Lower leg skin (tissue), 4 donors: ENCODE measurements at regions not wholly inside any gene's neighbourhood (a gene's known extent, or its start where the extent isn't known, plus 50 kb on each side); places are given as distances from the start of the nearest gene placed in this dataset.

ENCODE experiments used
- DNase-seq, 2 donors: peaks; one replicate each; pipeline ENCODE4 v3.0.0-alpha.2; 2019; ENCODE audit warnings: low spot score in 2 of 2
- H3K4me3 ChIP-seq: fragments of 200-600 bp; sonication (generic); 2 replicates; pipeline ENCODE4 v1.5.1; 2017; ENCODE audit warnings: mild to moderate bottlenecking, low read depth; ENCODE audit not compliant: poor library complexity, severe bottlenecking
- POLR2A ChIP-seq, 2 donors: fragments of 450-650 bp; IDR thresholded peaks; one replicate each; pipeline ENCODE4 v1.6.1; 2016 to 2017; ENCODE audit warnings: antibody characterized with exemption in 2 of 2, mild to moderate bottlenecking in 1 of 2, moderate library complexity in 1 of 2
- WGBS, 2 donors: methylation state at CpG; one replicate each; pipeline ENCODE4 v1.1.5; 2018; 5-methylcytosine and 5-hydroxymethylcytosine counted together
- intact Hi-C: fragments of 100-400 bp; cut with DNase I; formaldehyde crosslinking; loops from one replicate; pipeline ENCODE4 v1.15.0; 2023; ENCODE audit warnings: low total_unique reads
- TF ChIP-seq, protein P1 (sequence below), 3 donors: fragments of 450-650 bp; IDR thresholded peaks; one replicate each; pipeline ENCODE4 v1.5.1; 2016; ENCODE audit warnings: antibody characterized with exemption in 3 of 3, mild to moderate bottlenecking in 3 of 3, moderate library complexity in 2 of 3

DNA sequence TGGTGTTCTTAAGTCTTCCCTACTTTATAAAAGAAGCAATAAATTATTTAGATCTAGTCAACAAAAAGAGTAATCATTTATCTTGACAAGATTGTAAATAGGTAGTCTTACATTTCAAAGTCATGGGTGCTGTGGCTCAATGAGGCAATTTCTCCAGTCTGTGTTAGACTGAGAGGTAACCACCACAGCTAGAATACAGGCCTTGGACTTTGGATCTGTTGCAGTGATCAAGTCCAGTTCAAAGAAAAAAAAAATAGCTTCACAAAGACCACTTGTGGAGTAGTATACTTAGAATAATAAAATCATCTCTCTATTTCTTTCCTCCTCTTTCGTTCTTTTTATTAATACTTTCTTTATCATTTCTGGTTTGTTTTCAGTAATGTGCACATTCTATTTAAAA lies 93.1 kb upstream of the FSIP2 start:
- no peak overlapping the region for H3K4me3 ChIP-seq
- 78 to 96% methylated on average over 1 of the region's 1 CpG for WGBS, 2 donors
- intact Hi-C loops: no loop called here
- no peak for DNase-seq
- TF ChIP-seq, protein P1, sequence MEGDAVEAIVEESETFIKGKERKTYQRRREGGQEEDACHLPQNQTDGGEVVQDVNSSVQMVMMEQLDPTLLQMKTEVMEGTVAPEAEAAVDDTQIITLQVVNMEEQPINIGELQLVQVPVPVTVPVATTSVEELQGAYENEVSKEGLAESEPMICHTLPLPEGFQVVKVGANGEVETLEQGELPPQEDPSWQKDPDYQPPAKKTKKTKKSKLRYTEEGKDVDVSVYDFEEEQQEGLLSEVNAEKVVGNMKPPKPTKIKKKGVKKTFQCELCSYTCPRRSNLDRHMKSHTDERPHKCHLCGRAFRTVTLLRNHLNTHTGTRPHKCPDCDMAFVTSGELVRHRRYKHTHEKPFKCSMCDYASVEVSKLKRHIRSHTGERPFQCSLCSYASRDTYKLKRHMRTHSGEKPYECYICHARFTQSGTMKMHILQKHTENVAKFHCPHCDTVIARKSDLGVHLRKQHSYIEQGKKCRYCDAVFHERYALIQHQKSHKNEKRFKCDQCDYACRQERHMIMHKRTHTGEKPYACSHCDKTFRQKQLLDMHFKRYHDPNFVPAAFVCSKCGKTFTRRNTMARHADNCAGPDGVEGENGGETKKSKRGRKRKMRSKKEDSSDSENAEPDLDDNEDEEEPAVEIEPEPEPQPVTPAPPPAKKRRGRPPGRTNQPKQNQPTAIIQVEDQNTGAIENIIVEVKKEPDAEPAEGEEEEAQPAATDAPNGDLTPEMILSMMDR (IDR thresholded peaks at IDR 0.05): no peak
- no peak for TF ChIP-seq POLR2A (IDR thresholded peaks at IDR 0.05)

DNA sequence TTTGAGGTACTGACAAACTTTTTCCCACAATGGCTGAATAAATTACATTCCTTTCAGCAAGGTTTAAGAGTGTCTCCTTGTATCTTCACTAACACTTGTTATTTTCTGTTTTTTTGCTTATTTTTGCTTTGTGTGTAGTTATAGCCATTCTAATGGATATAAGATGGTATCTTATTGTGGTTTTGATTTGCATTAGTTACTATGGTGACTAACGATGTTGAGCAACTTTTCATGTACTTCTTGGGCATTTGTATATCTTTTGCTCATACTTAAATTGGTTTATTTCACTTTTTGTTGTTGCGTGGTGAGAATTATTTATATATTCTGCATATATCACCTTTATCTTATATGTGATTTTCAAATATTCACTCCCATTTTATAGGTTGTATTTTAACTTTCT lies 79.9 kb upstream of the FSIP2 start:
- DNase-seq: no peak
- TF ChIP-seq, protein P1 (IDR thresholded peaks at IDR 0.05): no peak
- TF ChIP-seq POLR2A (IDR thresholded peaks at IDR 0.05): no peak
- H3K4me3 ChIP-seq: no peak overlapping the region
- 81 to 82% methylated on average over 2 of the region's 2 CpGs for WGBS, 2 donors
- intact Hi-C loops: no loop called here

DNA sequence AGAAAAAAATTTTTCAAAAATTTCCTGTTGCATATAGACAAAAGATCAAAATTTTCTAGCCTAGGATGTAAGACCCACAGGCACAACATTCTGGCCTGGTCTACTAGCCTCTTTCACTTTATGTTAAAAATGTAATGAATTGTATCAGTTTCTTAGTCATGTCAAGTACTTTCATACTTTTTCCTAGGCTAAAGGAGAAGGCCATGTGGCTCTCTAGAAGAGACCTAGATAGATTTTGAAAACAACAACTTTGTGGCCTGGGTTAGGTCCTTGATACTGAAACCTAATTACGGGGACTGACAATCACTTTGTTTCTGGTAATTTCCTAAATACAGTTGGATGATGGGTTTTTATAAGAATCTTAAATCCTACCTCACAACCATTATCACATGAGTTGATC lies 74.8 kb upstream of the FSIP2 start:
- intact Hi-C loops: no loop called here
- no peak for DNase-seq
- WGBS, 2 donors: 97 to 100% methylated on average over 1 of the region's 1 CpG
- H3K4me3 ChIP-seq: no peak overlapping the region
- no peak for TF ChIP-seq POLR2A (IDR thresholded peaks at IDR 0.05)
- TF ChIP-seq, protein P1 (IDR thresholded peaks at IDR 0.05): no peak

DNA sequence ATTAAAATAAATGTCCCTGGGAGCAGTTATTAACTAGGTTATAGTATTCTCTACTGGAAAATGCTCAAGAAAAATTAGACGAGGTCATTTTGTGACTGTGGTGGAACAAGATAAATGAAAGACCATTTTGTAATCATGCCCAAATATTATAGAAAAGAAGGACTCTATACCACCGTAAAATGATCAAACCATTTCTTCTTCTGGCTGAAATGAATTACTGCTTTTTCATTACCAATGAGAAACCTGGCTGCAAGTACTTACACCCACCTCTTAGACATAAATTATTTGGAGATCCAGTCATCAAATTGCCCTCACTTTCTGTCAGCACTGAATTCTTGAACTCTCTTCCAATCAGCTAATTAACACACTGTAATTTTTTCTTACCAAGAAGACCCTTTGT lies 74.2 kb upstream of the FSIP2 start:
- no peak for TF ChIP-seq POLR2A (IDR thresholded peaks at IDR 0.05)
- TF ChIP-seq, protein P1 (IDR thresholded peaks at IDR 0.05): no peak
- no peak overlapping the region for H3K4me3 ChIP-seq
- WGBS, 2 donors: 81 to 86% methylated on average over 2 of the region's 2 CpGs
- no peak for DNase-seq
- intact Hi-C loops: no loop called here

DNA sequence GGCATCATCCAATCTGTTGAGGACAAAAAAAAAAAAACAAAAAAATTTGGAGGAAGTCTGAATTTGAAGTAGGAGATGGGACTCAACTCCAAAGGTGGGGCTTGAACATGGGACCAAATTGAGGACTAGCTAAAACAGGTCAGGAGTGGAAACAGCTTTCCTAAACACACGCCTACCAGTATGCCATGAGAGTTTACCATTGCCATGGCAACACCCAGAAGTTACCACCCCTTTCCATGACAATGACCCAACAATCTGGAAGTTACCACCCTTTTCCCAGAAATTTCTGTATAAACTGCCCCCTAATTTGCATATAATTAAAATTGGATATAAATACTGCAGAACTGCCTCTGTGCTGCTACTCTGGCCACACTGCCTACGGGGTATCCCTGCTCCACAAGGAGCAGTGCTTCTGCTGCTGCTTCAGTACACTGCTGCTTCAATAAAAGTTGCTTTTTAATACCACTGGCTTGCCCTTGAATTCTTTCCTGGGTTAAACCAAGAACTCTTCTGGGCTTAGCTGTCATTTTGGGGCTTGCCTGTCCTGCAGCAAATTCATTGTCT lies 73.3 kb upstream of the FSIP2 start:
- no peak for DNase-seq
- WGBS, 2 donors: 82 to 83% methylated on average over 2 of the region's 2 CpGs
- no peak overlapping the region for H3K4me3 ChIP-seq
- intact Hi-C loops: no loop called here
- TF ChIP-seq, protein P1 (IDR thresholded peaks at IDR 0.05): no peak
- TF ChIP-seq POLR2A (IDR thresholded peaks at IDR 0.05): no peak

DNA sequence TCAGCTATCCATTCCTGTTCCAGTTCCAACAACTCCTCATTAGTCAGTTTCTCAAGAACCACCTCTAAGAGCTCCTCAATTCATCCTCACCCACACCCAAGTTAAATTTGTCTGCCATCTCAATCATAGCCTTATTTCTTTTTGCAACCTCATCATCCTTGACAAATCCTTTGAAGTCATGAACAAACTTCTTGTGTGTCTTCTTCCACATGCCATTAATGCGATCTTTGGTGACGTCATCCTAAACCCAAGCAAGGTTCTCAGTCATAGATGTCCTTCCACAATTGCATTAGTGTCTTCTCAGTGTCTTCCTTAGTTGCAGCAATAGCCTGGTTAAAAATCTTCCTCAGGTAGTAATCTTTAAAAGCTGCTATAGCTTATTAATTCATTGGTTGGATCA lies 71.2 kb upstream of the FSIP2 start:
- no peak for DNase-seq
- TF ChIP-seq POLR2A (IDR thresholded peaks at IDR 0.05): no peak
- TF ChIP-seq, protein P1 (IDR thresholded peaks at IDR 0.05): no peak
- H3K4me3 ChIP-seq: no peak overlapping the region
- 88 to 89% methylated on average over 2 of the region's 2 CpGs for WGBS, 2 donors
- intact Hi-C loops: no loop called here
